A549 (cell line): ENCODE measurements at regions not wholly inside any gene's neighbourhood (a gene's known extent, or its start where the extent isn't known, plus 50 kb on each side); places are given as distances from the start of the nearest gene placed in this dataset.

Source experiments
- ATAC-seq, 2 experiments: fragments of 200-7000 bp in 1 of 2; fragments of >200 bp in 1 of 2; cut with Nextera tagmentation in 1 of 2; cut with Tn5 transposase in 1 of 2; 3 replicates each; pipeline versions ENCODE4 v1.8.0 to v1.9.1; 2018 to 2020; ENCODE audit warnings: mild to moderate bottlenecking in 1 of 2, moderate library complexity in 1 of 2
- CTCF ChIA-PET: fragments of 300-600 bp; sonication (Branson Sonifier 250); formaldehyde crosslinking; extraction: SDS; loops from one replicate; lab custom pipeline; 2021; ENCODE audit warnings: antibody characterized with exemption, inconsistent platforms; lab: Yijun Ruan, JAX
- POLR2A ChIA-PET: fragments of 350-600 bp; formaldehyde crosslinking; extraction: SDS; loops from one replicate; lab custom pipeline; 2021; ENCODE audit warnings: antibody characterized with exemption, inconsistent platforms; lab: Yijun Ruan, JAX
- DNase-seq, 2 experiments: peaks; one replicate each; pipeline versions ENCODE4 v3.0.0 to v3.0.0-alpha.2; 2011 to 2016; ENCODE audit warnings: low read depth in 1 of 2, low spot score in 1 of 2
- FAIRE-seq: peaks from 2 replicates; lab custom pipeline; 2011; peaks lifted over from hg19 to GRCh38; lab: Jason Lieb, UNC
- H3K27ac ChIP-seq, 2 experiments: fragments of >200 bp; sonication (Bioruptor Twin); formaldehyde crosslinking; 3 replicates each; pipeline ENCODE4 v1.5.1; 2016 to 2017
- H3K4me1 ChIP-seq: fragments of >200 bp; sonication (Bioruptor Twin); formaldehyde crosslinking; 3 replicates; pipeline ENCODE4 v1.6.1; 2016
- H3K4me2 ChIP-seq: fragments of >200 bp; sonication (Bioruptor Twin); formaldehyde crosslinking; 3 replicates; pipeline ENCODE4 v1.6.1; 2016
- H3K4me3 ChIP-seq: fragments of >200 bp; sonication (Bioruptor Twin); formaldehyde crosslinking; 3 replicates; pipeline ENCODE4 v1.5.1; 2016
- H3K9me3 ChIP-seq: fragments of >200 bp; sonication (Bioruptor Twin); formaldehyde crosslinking; 3 replicates; pipeline ENCODE4 v1.6.1; 2016
- ATOH8 ChIP-seq: fragments of 250-450 bp; sonication (Bioruptor Pico); IDR thresholded peaks from 2 replicates; pipeline ENCODE4 v1.5.0; 2020; ENCODE audit warnings: low read depth, mild to moderate bottlenecking, moderate library complexity
- BCL3 ChIP-seq: fragments of >200 bp; sonication (Bioruptor Twin); formaldehyde crosslinking; IDR thresholded peaks from 3 replicates; pipeline ENCODE4 v1.6.1; 2016
- CBX2 ChIP-seq: fragments of 200-600 bp; sonication (generic); IDR thresholded peaks from 2 replicates; pipeline ENCODE4 v1.6.1; 2016; ENCODE audit warnings: low read depth, mild to moderate bottlenecking, borderline replicate concordance
- CEBPB ChIP-seq, 2 experiments: fragments of >200 bp in 1 of 2; sonication (Bioruptor Twin) in 1 of 2; formaldehyde crosslinking in 1 of 2; IDR thresholded peaks; 2 replicates each; pipeline ENCODE4 v1.6.1; 2012 to 2016
- E2F6 ChIP-seq: IDR thresholded peaks from 2 replicates; pipeline ENCODE4 v1.6.1; 2012; ENCODE audit warnings: low read depth, borderline replicate concordance
- EHF ChIP-seq: fragments of 250-450 bp; sonication (Bioruptor Pico); IDR thresholded peaks from 2 replicates; pipeline ENCODE4 v1.5.0; 2020; ENCODE audit warnings: mild to moderate bottlenecking
- EP300 ChIP-seq, 2 experiments: fragments of >200 bp; sonication (Bioruptor Twin); formaldehyde crosslinking; IDR thresholded peaks; 2 replicates in 1 of 2; 3 replicates in 1 of 2; pipeline ENCODE4 v1.6.1; 2016 to 2017
- ESRRA ChIP-seq: fragments of 150-350 bp; IDR thresholded peaks from 2 replicates; pipeline ENCODE4 v1.6.1; 2014; ENCODE audit warnings: mild to moderate bottlenecking, low read length, borderline replicate concordance
- HES2 ChIP-seq: fragments of >200 bp; sonication (Bioruptor Twin); formaldehyde crosslinking; IDR thresholded peaks from 2 replicates; pipeline ENCODE4 v1.6.1; 2016
- HMGXB4 ChIP-seq: fragments of 250-450 bp; sonication (Bioruptor Pico); IDR thresholded peaks from 2 replicates; pipeline ENCODE4 v1.5.0; 2021; ENCODE audit warnings: mild to moderate bottlenecking, moderate library complexity, borderline replicate concordance
- HOXB5 ChIP-seq: fragments of 250-450 bp; sonication (Bioruptor Pico); IDR thresholded peaks from 2 replicates; pipeline ENCODE4 v1.5.0; 2020; ENCODE audit warnings: mild to moderate bottlenecking, moderate library complexity
- JUNB ChIP-seq: fragments of >200 bp; sonication (Bioruptor Twin); formaldehyde crosslinking; IDR thresholded peaks from 2 replicates; pipeline ENCODE4 v1.6.1; 2016
- KDM1A ChIP-seq: fragments of 200-600 bp; sonication (generic); IDR thresholded peaks from 2 replicates; pipeline ENCODE4 v1.6.1; 2016; ENCODE audit warnings: low read depth, mild to moderate bottlenecking
- MAFK ChIP-seq: fragments of 450-650 bp; IDR thresholded peaks from 2 replicates; pipeline ENCODE4 v1.6.1; 2014; ENCODE audit not compliant: partially characterized antibody
- MAZ ChIP-seq: fragments of 150-350 bp; IDR thresholded peaks from 2 replicates; pipeline ENCODE4 v1.6.1; 2014; ENCODE audit warnings: antibody characterized with exemption, low read depth, low read length, borderline replicate concordance
- MYC ChIP-seq: IDR thresholded peaks from 2 replicates; pipeline ENCODE4 v1.6.1; 2012; ENCODE audit warnings: mild to moderate bottlenecking, inconsistent platforms, low read length, improper control_type of control experiment, borderline replicate concordance
- NFE2L2 ChIP-seq: fragments of 150-350 bp; conservative IDR thresholded peaks from 2 replicates; pipeline ENCODE4 v1.6.1; 2014; ENCODE audit warnings: low read length
- PBX3 ChIP-seq: IDR thresholded peaks from 2 replicates; pipeline ENCODE4 v1.6.1; 2012
- PHF8 ChIP-seq: fragments of 200-600 bp; sonication (generic); IDR thresholded peaks from 2 replicates; pipeline ENCODE4 v1.6.1; 2016; ENCODE audit warnings: low read depth, mild to moderate bottlenecking, antibody characterized with exemption, moderate library complexity, borderline replicate concordance
- POLR2A ChIP-seq: IDR thresholded peaks from 2 replicates; pipeline ENCODE4 v1.6.1; 2012; ENCODE audit warnings: mild to moderate bottlenecking, low read length
- SMC3 ChIP-seq: fragments of >200 bp; sonication (Bioruptor Twin); formaldehyde crosslinking; IDR thresholded peaks from 3 replicates; pipeline ENCODE4 v1.6.1; 2018; ENCODE audit warnings: inconsistent platforms
- TP53 ChIP-seq: fragments of 250-450 bp; sonication (Bioruptor Pico); IDR thresholded peaks from 2 replicates; pipeline ENCODE4 v1.5.0; 2021; ENCODE audit warnings: mild to moderate bottlenecking, moderate library complexity
- USF2 ChIP-seq: fragments of 450-650 bp; IDR thresholded peaks from 2 replicates; pipeline ENCODE4 v1.6.1; 2014; ENCODE audit warnings: antibody characterized with exemption
- ZFP36 ChIP-seq: fragments of 450-650 bp; IDR thresholded peaks from 2 replicates; pipeline ENCODE4 v1.6.1; 2014; ENCODE audit warnings: borderline replicate concordance; ENCODE audit not compliant: partially characterized antibody
- WGBS: methylation state at CpG from one replicate; pipeline ENCODE4 v1.1.6; 2017; ENCODE audit errors: missing lambda C conversion rate; 5-methylcytosine and 5-hydroxymethylcytosine counted together

GRCh38 chr7:83806538-83806937 is 157.6 kb upstream of the SEMA3E start (continued):
- TF ChIP-seq ATOH8 (CRISPR knock-in tag) (no peak), SMC3 (no peak)
- TF ChIP-seq, all 56 proteins: peak for 0

- Histone ChIP-seq H3K4me1 (no peaks in the 10 kb centered on the region), H3K27ac (no peak overlapping the region), H3K4me2 (no peak overlapping the region), H3K9me3 (no peaks in the 10 kb centered on the region), H3K4me3 (no peak overlapping the region)
- CTCF ChIA-PET, result no interaction called here
- FAIRE-seq, result no peak
- TF ChIP-seq POLR2A, result no peak
- TF ChIP-seq MAFK, result no peak
- no peak for TF ChIP-seq CBX2
- no peak for TF ChIP-seq JUNB
- DNase-seq, result no peak
- 82% methylated on average over 5 of the region's 5 CpGs for WGBS
- ATAC-seq, result no peak
- POLR2A ChIA-PET, result no interaction called here
Measured at GRCh38 chr7:83799333-83799732, 150.4 kb upstream of the SEMA3E start.

GRCh38 chr7:83798489-83798888 is 149.6 kb upstream of the SEMA3E start:
- CTCF ChIA-PET, result interaction anchor here (1.1 kb wide), 1 partner anchor 17 kb away, joined by 3 read pairs; no protein-coding TSS in a partner anchor
- POLR2A ChIA-PET, result no interaction called here
- H3K9me3 ChIP-seq, result no peaks in the 10 kb centered on the region
- TF ChIP-seq HMGXB4 (CRISPR knock-in tag) (no peak), PBX3 (no peak), ESRRA (no peak), EHF (CRISPR knock-in tag) (no peak), USF2 (no peak), BCL3 (no peak), CEBPB (IDR thresholded peaks at IDR 0.05) (no peak), NFE2L2 (no peak), KDM1A (no peak), HES2 (no peak), PHF8 (no peak), ZFP36 (no peak), JUNB (no peak), SMC3 (no peak), E2F6 (no peak), MYC (no peak), EP300 (IDR thresholded peaks at IDR 0.05) (no peak), TP53 (CRISPR knock-in tag) (no peak), HOXB5 (CRISPR knock-in tag) (no peak), MAZ (no peak)
- TF ChIP-seq, all 56 proteins: peak for 0
- Histone ChIP-seq H3K4me2 (no peak overlapping the region), H3K4me3 (no peak overlapping the region), H3K27ac (no peak overlapping the region), H3K4me1 (no peaks in the 10 kb centered on the region)
- no peak for DNase-seq
- WGBS, result 22% methylated on average over 5 of the region's 5 CpGs
- no peak for FAIRE-seq
- no peak for ATAC-seq
